ENCODE measurements at regions not wholly inside any gene's neighbourhood (a gene's known extent, or its start where the extent isn't known, plus 50 kb on each side); places are given as distances from the start of the nearest gene placed in this dataset.

DNA sequence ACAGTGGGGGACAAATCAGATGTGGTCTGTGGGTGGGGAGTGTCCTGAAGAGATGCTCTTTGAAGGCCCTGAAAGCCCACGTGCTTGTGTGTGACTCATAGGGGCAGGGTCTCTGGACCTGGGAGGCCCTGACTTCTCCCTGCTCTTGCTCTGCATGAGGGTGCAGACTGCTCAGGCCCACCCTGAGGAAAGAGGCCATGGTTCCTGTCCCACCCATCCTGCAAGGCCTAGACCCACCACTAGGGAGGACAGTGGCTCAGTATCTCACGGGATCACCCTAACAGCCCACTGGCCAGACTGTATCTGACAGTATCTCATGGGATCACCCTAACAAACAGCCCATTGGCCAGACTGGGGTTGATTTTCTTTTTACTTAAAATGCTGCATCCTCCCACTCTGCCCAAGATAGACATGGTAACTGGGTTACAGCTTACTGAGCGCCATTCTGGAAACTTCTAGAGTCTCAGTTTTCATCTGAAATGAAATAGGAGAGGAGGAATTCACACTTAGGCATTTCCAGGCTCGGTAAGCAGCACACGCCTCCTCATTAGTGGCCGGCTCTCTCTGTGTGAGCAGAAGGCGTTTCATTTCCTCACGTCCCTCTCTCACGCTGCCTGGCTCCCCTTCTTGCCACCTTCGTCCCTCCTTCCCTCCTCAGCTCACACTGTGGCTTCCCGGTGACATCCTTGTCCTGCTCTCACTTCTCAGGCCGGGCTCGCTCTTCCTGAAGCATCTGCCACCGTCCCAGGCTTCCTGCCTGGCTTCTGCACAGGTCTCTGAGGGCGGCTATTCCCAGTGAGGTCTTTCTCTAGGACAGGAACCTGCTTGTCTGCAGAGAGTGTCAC is 242.6 kb downstream of the GLRX3 start:
- TF ChIP-seq, protein P1, sequence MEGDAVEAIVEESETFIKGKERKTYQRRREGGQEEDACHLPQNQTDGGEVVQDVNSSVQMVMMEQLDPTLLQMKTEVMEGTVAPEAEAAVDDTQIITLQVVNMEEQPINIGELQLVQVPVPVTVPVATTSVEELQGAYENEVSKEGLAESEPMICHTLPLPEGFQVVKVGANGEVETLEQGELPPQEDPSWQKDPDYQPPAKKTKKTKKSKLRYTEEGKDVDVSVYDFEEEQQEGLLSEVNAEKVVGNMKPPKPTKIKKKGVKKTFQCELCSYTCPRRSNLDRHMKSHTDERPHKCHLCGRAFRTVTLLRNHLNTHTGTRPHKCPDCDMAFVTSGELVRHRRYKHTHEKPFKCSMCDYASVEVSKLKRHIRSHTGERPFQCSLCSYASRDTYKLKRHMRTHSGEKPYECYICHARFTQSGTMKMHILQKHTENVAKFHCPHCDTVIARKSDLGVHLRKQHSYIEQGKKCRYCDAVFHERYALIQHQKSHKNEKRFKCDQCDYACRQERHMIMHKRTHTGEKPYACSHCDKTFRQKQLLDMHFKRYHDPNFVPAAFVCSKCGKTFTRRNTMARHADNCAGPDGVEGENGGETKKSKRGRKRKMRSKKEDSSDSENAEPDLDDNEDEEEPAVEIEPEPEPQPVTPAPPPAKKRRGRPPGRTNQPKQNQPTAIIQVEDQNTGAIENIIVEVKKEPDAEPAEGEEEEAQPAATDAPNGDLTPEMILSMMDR (IDR thresholded peaks at IDR 0.05; ENCODE audit: insufficient read depth, low read length): no peak
- TF ChIP-seq GABPA (IDR thresholded peaks at IDR 0.05; ENCODE audit: low read depth) (no peak), SPI1 (IDR thresholded peaks at IDR 0.05; ENCODE audit: borderline replicate concordance, low read depth) (no peak), POLR2AphosphoS5 (IDR thresholded peaks at IDR 0.05; ENCODE audit: low read depth) (no peak)
- TF ChIP-seq, protein P2, sequence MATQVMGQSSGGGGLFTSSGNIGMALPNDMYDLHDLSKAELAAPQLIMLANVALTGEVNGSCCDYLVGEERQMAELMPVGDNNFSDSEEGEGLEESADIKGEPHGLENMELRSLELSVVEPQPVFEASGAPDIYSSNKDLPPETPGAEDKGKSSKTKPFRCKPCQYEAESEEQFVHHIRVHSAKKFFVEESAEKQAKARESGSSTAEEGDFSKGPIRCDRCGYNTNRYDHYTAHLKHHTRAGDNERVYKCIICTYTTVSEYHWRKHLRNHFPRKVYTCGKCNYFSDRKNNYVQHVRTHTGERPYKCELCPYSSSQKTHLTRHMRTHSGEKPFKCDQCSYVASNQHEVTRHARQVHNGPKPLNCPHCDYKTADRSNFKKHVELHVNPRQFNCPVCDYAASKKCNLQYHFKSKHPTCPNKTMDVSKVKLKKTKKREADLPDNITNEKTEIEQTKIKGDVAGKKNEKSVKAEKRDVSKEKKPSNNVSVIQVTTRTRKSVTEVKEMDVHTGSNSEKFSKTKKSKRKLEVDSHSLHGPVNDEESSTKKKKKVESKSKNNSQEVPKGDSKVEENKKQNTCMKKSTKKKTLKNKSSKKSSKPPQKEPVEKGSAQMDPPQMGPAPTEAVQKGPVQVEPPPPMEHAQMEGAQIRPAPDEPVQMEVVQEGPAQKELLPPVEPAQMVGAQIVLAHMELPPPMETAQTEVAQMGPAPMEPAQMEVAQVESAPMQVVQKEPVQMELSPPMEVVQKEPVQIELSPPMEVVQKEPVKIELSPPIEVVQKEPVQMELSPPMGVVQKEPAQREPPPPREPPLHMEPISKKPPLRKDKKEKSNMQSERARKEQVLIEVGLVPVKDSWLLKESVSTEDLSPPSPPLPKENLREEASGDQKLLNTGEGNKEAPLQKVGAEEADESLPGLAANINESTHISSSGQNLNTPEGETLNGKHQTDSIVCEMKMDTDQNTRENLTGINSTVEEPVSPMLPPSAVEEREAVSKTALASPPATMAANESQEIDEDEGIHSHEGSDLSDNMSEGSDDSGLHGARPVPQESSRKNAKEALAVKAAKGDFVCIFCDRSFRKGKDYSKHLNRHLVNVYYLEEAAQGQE (IDR thresholded peaks at IDR 0.05; ENCODE audit: insufficient replicate concordance, low read depth): no peak
- H3K4me3 ChIP-seq (replicated peaks; ENCODE audit: insufficient read depth, low read length): no peak overlapping the region
- no peak overlapping the region for H3K27ac ChIP-seq (replicated peaks)
- DNase-seq (ENCODE audit: low read depth in 1 of 2, low spot score in 1 of 2): no peak
- no peaks in the 10 kb centered on the region for H3K27me3 ChIP-seq (ENCODE audit: insufficient read depth, poor library complexity, severe bottlenecking)

DNA sequence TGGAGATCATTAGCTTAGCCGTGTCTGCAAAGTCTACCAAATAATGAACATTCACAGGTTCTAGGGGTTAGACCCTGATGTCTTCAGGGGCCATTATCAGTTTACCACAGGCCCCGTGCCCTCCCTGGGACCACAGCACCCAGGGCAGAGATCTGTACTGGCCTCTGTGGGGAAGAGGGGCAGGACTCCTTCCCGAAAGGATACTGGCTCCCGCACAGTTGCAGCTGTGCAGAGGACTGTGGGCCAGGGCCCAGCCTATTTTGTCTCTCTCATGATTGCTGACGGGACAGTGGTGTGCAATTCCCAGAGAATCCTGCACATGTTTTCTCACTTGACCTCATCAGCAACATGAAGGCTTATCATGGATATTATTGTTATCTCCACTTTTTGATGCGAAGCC is 243.9 kb downstream of the GLRX3 start:
- no peak for DNase-seq (ENCODE audit: low read depth in 1 of 2, low spot score in 1 of 2)
- no peak for TF ChIP-seq POLR2AphosphoS5 (IDR thresholded peaks at IDR 0.05; ENCODE audit: low read depth)
- TF ChIP-seq, protein P2 (IDR thresholded peaks at IDR 0.05; ENCODE audit: insufficient replicate concordance, low read depth): no peak
- TF ChIP-seq SPI1 (IDR thresholded peaks at IDR 0.05; ENCODE audit: borderline replicate concordance, low read depth): no peak
- no peak for TF ChIP-seq GABPA (IDR thresholded peaks at IDR 0.05; ENCODE audit: low read depth)
- TF ChIP-seq, protein P1 (IDR thresholded peaks at IDR 0.05; ENCODE audit: insufficient read depth, low read length): no peak
- no peaks in the 10 kb centered on the region for H3K27me3 ChIP-seq (ENCODE audit: insufficient read depth, poor library complexity, severe bottlenecking)
- no peak overlapping the region for H3K27ac ChIP-seq (replicated peaks)
- no peak overlapping the region for H3K4me3 ChIP-seq (replicated peaks; ENCODE audit: insufficient read depth, low read length)

DNA sequence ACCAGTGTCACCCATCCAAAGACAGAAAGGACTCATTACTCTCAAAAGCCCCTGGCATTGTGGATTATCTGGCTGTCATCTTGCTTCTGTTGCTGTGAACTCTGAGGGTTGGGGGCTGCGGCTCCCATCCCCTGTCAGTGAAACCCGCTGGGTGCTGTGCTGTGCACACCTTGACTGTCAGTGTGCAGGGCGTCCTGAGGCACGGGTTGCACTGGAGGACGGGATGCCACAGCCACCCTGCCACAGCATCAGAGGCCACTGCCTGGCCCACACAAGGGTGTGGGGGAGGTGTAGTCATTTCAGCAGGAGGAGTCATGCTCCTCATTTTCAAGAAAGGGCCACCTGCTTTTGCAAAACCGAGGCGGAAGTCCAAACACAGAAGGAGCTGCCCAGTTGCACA is 245.8 kb downstream of the GLRX3 start:
- H3K27ac ChIP-seq (replicated peaks): no peak overlapping the region
- TF ChIP-seq SPI1 (IDR thresholded peaks at IDR 0.05; ENCODE audit: borderline replicate concordance, low read depth): no peak
- no peak for TF ChIP-seq POLR2AphosphoS5 (IDR thresholded peaks at IDR 0.05; ENCODE audit: low read depth)
- TF ChIP-seq, protein P2 (IDR thresholded peaks at IDR 0.05; ENCODE audit: insufficient replicate concordance, low read depth): no peak
- TF ChIP-seq GABPA (IDR thresholded peaks at IDR 0.05; ENCODE audit: low read depth): no peak
- TF ChIP-seq, protein P1 (IDR thresholded peaks at IDR 0.05; ENCODE audit: insufficient read depth, low read length): no peak

More for the DNA sequence above, 245.8 kb downstream of the GLRX3 start:
- Histone ChIP-seq H3K27me3 (ENCODE audit: insufficient read depth, poor library complexity, severe bottlenecking) (no peaks in the 10 kb centered on the region), H3K4me3 (replicated peaks; ENCODE audit: insufficient read depth, low read length) (no peak overlapping the region)
- no peak for DNase-seq (ENCODE audit: low read depth in 1 of 2, low spot score in 1 of 2)
